Motor neuron (in vitro differentiated cells): ENCODE measurements at regions not wholly inside any gene's neighbourhood (a gene's known extent, or its start where the extent isn't known, plus 50 kb on each side); places are given as distances from the start of the nearest gene placed in this dataset.

Experiments
- ATAC-seq, 8 experiments: fragments of 200-7000 bp; cut with Tn5 transposase; replicated peaks in 6 of 8; 2 replicates each; pipeline ENCODE4 v1.8.0; 2021; ENCODE audit warnings: mild to moderate bottlenecking in 8 of 8, moderate library complexity in 8 of 8
- H3K27ac ChIP-seq, 2 donors: fragments of 250-450 bp; sonication (Bioruptor Pico); 2 replicates each; pipeline ENCODE4 v1.9.0; 2021; ENCODE audit warnings: antibody characterized with exemption in 2 of 2, mild to moderate bottlenecking in 2 of 2, moderate library complexity in 1 of 2
- H3K4me1 ChIP-seq, 2 donors: fragments of 250-450 bp; sonication (Bioruptor Pico); replicated peaks in 1 of 2; 2 replicates each; pipeline ENCODE4 v1.6.1; 2021; ENCODE audit warnings: antibody characterized with exemption in 2 of 2, mild to moderate bottlenecking in 2 of 2, moderate library complexity in 1 of 2
- H3K4me3 ChIP-seq, 5 donors: fragments of 250-450 bp; sonication (Bioruptor Pico); 2 replicates each; pipeline ENCODE4 v1.9.0; 2021; ENCODE audit warnings: antibody characterized with exemption in 5 of 5, mild to moderate bottlenecking in 5 of 5, moderate library complexity in 4 of 5
- WGBS, 10 experiments: fragments of 450-650 bp; shearing (Covaris generic); methylation state at CpG; one replicate each; pipeline ENCODE4 v1.0.0; 2022; 5-methylcytosine and 5-hydroxymethylcytosine counted together
- in situ Hi-C, 9 experiments: fragments of 400-800 bp; cut with MboI; loops; one replicate each; pipeline ENCODE4 v1.15.0; 2021; ENCODE audit warnings: low sequenced_read_pairs in 9 of 9, low pct_unique_long_range_greater_than_20kb in 2 of 9; ENCODE audit not compliant: unreplicated experiment in 9 of 9

DNA sequence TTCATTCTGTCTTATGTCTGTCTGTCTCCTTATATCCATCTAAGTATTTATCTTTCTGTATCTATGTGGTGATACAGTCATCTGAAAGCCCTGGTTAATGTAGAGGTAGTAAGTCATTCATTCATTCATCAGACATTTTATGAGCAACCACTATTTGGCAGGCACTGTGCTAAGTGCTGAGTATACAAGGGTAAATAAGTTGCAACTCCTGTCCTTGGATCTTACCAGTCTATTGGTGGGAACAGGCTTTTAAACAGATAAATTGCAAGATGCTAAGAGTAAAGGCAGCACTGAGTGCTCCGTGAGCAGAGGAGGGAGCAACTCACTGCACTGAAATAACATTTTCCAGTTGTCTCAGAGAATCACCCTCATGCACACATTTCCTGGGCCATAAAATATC, 68.6 kb downstream of the TMEM30B start:
- Histone ChIP-seq H3K27ac (no peak overlapping the region), H3K4me1 (no peaks in the 10 kb centered on the region), H3K4me3 (no peak overlapping the region)
- in situ Hi-C loops = no loop called here
- WGBS, 10 experiments = 20 to 100% (median 73%) methylated on average over 1 of the region's 1 CpG; no CpG with 5 or more reads in 6 of the 10 experiments
- ATAC-seq = no peak

DNA sequence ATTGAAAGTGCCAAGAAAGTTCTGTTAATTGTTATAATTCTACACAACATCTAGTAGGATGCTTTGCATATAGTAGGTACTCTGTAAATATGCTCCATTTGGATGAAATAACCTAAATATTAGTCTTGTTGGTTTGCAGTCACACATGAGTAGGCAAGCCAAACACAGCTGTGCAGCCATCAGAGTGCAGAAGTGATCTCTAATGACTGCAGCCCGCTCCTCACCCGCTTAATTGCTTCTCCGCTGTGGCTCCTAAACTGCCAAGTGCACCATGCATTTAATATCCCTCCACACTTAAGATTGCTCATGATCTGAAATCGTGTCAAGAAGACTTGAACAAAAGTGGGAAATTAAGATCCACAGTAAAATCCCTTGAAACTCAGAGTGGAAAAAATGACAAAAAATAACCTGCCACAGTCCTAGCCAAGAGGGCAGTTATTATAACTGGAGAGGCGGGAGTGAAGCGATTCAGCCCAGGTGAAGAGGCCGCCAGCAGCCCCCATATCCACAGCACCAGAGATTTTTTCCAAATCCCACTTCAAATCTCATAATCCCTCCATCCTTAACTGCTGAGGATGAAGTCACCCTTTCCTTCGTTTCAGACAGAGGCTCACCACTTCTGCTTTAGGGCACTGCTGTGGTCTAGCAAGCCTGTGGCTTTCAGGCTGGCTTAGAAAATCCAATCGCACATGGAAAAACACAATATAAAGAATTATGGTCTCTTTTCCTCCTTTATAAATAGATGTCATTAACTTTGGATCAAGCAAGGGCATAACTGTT, 69.5 kb downstream of the TMEM30B start:
- Histone ChIP-seq H3K4me1 (no peaks in the 10 kb centered on the region), H3K27ac (no peak overlapping the region), H3K4me3 (no peak overlapping the region)
- in situ Hi-C loops = no loop called here
- ATAC-seq = peak in 1 of 8 experiments; percentile 20
- WGBS, 10 experiments = 33 to 90% (median 81%) methylated on average over 1 to 8 of the region's 9 CpGs

DNA sequence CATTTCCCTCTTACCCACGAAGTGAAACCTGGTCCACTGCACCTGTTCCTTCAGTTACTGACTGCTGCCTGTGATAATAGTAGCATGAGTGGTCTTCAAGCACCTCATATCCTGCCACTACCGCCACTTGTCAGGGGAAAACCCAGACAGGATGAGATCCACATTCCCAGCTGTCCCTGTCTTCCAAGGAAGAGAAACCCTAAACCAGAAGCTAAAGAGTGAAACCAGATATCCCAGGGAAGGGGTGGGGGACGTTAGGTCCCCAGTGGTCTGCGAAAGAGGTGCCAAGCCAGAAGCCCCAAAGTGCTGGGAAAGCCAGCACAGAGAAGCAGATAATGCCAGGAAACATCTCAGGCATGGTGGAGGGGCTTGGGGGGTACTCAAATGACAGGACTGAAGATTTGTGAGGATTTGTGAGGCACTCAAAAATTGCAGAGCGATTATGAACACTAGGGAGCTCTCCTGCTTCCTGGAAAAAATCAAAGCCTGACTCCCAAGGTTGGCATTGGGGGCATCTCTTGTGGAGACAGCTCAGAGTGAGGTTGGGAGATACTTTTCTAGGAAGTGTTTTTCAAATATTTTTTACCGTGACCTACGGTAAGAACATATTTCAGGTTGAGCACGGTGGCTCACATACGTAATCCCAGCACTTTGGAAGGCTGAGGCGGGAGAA, 77.9 kb downstream of the TMEM30B start:
- in situ Hi-C loops = no loop called here
- Histone ChIP-seq H3K4me1 (no peaks in the 10 kb centered on the region), H3K27ac (no peak overlapping the region), H3K4me3 (no peak overlapping the region)
- WGBS, 10 experiments = 20 to 92% (median 69%) methylated on average over 1 to 6 of the region's 10 CpGs; no CpG with 5 or more reads in 1 of the 10 experiments
- ATAC-seq = no peak

DNA sequence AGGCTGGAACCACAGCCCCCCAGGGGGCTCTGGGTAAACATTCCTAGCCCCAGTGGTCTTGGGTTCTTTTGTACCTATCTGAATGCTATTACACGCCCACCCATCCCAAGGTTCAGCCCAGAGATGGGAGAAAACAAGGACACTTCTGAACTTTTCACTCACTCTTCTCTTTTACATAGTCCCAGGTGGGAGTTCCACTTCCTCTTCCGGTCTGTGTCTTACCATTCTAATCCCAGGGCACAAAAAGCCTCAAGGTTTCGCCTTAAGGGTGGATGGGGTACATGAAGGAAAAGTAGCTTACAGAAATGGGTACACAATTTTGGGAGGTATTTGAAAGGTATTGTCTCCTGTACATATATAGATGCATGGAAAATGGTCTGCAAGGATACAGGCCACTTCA, 79.0 kb downstream of the TMEM30B start:
- in situ Hi-C loops = no loop called here
- Histone ChIP-seq H3K4me3 (no peak overlapping the region), H3K27ac (no peak overlapping the region), H3K4me1 (no peaks in the 10 kb centered on the region)
- no peak for ATAC-seq
- WGBS, 10 experiments = 76 to 100% (median 100%) methylated on average over 1 to 2 of the region's 3 CpGs; no CpG with 5 or more reads in 4 of the 10 experiments

DNA sequence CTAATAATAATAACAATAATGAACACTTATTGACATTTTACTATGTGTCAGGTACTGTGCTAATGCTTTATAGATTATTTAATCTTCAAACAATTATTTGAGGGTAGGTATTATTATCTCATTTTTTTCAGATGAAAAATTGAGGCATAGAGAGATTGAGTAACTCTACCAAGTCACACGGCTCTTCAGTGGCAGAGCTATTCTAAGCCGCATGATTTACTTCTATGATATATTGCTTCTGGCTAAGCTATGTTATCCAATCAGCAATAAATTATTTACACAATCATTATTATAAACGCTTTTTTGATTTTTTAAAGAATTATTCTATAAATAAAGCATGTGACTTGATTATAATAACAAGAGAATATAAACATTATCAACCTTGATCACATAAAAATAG, 80.0 kb downstream of the TMEM30B start:
- ATAC-seq = no peak
- WGBS, 10 experiments = 37 to 100% (median 82%) methylated on average over 1 to 3 of the region's 3 CpGs; no CpG with 5 or more reads in 1 of the 10 experiments
- in situ Hi-C loops = no loop called here
- Histone ChIP-seq H3K27ac (no peak overlapping the region), H3K4me1 (no peaks in the 10 kb centered on the region), H3K4me3 (no peak overlapping the region)

DNA sequence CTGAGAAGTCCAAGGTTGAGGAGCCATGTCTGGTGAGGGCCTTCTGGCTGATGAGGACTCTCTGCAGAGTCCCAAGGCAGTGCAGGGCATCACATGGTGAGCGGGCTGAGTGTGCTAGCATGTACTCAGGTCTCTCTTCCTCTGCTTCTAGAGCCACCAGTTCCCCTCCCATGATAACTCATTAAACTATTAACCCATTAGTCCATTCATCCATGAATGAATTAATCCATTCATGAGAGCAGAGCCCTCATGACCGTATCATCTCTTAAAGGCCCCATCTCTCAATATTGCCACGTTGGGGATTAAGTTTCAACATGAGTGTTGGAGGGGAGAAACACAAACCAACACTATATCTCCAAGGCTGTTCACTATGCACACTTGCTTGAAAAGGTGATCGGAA, 83.7 kb downstream of the TMEM30B start:
- Histone ChIP-seq H3K4me3 (no peak overlapping the region), H3K4me1 (peaks cover 8 to 9% of the 10 kb centered on the region in 2 donors), H3K27ac (no peak overlapping the region)
- in situ Hi-C loops = no loop called here
- no peak for ATAC-seq
- 67 to 92% (median 75%) methylated on average over 1 to 4 of the region's 4 CpGs; no CpG with 5 or more reads in 4 of the 10 experiments for WGBS, 10 experiments

DNA sequence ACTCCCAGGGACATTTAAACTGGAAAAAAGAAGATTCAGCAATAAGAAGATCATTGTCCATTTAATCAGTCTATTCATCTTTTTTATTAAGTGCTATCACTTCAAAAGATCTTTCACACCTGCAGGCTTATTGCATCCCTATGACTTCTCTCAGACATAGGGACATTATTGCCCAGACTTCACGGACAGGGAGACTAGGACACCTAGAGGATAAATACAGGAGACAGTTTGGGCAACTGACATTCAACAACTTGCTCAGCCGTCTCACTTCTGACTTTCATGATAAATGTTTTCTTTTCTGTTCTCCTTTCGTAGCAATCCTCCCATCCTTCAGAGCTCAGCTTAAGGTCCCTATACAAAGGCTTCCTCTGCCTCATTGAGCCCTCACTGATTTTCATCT, 84.3 kb downstream of the TMEM30B start:
- Histone ChIP-seq H3K27ac (no peak overlapping the region), H3K4me3 (no peak overlapping the region), H3K4me1 (peaks cover 9% of the 10 kb centered on the region in 2 donors)
- ATAC-seq = no peak
- in situ Hi-C loops = no loop called here
- 22 to 100% (median 65%) methylated on average over 1 to 3 of the region's 3 CpGs for WGBS, 10 experiments

DNA sequence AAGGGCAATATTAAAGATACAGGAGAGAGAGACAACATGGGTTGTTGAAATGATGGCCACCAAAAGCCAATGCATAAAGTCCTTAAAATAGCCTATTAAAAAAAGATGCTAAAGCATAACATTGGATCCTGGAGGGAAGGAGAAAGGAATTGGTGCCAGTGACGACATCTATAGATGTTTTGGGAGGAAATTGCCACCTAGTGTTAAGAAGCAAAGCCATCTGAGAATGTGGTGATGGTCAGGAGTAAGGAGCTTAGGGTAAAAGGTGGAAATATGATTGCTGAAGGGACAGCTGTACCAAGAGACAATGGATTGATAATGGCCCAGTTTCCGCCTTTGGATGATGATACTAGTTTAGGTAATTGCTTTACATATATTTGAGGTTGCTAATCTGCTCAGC, 85.1 kb downstream of the TMEM30B start:
- WGBS, 10 experiments = 60 to 100% (median 91%) methylated on average over 1 to 2 of the region's 2 CpGs
- in situ Hi-C loops = no loop called here
- no peak for ATAC-seq
- Histone ChIP-seq H3K27ac (no peak overlapping the region), H3K4me1 (peaks cover 9% of the 10 kb centered on the region in 2 donors), H3K4me3 (no peak overlapping the region)

DNA sequence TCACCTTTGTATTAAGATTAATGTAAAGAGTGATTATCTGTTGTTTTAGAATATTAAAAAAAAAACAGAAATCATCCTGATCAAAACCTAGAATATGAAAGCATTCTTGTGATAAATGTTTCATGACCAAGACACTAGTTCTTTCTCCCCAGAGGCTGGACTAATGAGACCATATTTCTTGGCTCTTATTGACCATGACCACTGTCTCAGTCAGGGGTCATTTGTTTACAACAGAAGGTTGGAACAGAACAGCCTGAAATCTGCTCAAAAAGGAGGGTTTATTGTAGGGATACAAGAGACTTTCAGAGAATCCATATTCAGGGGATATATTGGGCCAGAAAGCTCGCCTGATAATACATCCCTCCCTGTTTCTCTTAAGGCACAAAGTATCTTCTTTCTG, 87.7 kb downstream of the TMEM30B start:
- H3K4me1 ChIP-seq = peaks cover 9% of the 10 kb centered on the region in 2 donors
- in situ Hi-C loops = no loop called here
- ATAC-seq = peak in 4 of 8 experiments; percentile 18 to 70 (median 58)
- H3K27ac ChIP-seq = no peak overlapping the region
- H3K4me3 ChIP-seq = no peak overlapping the region
- WGBS, 10 experiments = 50 to 90% (median 67%) methylated on average over 1 of the region's 1 CpG; no CpG with 5 or more reads in 3 of the 10 experiments

DNA sequence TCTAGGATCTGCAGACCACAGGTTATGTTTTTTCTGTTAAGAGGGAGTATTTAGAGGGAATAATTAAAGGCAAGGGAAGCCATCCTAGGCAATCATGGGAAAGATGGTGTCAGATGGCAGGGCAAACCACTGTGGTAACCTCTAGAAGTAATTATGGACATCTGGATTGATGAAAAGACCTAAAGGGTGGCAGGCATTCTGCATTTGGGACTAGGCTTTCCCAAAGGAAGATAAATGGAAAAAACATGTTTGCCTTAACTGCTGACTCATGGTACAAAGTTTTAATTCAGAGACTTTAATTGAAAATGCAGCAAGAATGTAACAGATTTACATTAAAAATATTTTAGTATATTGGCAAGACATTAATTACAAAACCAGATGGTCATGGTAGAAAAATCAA, 88.1 kb downstream of the TMEM30B start:
- peak overlapping the region in 1 of 2 donors; percentile 25 for H3K27ac ChIP-seq
- in situ Hi-C loops = no loop called here
- peak in 1 of 8 experiments; percentile 29 for ATAC-seq
- H3K4me1 ChIP-seq = peaks cover 9% of the 10 kb centered on the region in 2 donors
- H3K4me3 ChIP-seq = no peak overlapping the region

DNA sequence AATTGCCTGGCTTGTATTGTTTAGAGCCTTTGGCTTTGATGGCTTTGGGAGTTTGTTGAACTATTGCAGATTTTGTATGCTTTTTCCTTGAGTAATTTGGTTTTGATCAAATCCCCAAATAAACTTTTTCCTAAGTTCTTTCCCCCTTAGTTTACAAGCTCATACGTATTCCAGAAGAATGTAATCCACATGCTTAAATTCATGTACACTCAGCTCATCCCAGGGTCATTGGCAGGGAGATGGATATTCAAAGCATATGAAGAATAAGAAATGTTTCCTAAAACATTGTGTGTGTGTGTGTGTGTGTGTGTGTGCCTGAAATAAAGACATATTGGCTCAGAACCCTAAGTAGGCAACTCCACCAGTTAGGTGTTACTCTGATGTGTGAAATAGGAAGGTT, 89.4 kb downstream of the TMEM30B start:
- no peak for ATAC-seq
- Histone ChIP-seq H3K4me3 (no peak overlapping the region), H3K4me1 (peaks cover 9 to 16% of the 10 kb centered on the region in 2 donors), H3K27ac (no peak overlapping the region)
- 20 to 100% (median 80%) methylated on average over 1 of the region's 1 CpG; no CpG with 5 or more reads in 3 of the 10 experiments for WGBS, 10 experiments
- in situ Hi-C loops = no loop called here

DNA sequence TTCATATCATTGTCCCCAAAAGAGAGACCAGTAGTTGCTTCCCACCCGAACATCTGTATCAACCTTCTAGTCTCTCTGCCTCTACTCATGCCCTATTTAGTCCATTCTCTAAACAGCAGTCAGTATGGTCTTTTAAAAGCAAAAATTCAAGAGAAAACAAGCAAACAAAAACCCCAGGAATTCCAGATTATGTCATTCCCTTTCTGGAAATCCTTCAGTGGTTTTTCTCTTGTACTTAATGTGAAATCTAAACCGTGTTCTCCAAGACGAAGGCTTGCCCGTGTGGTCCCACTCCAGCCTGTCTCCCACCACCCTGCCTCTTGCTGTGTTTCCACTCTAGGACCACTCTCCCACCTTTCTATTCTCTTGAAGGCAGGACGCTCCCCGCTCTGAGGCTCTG, 90.8 kb downstream of the TMEM30B start:
- ATAC-seq = no peak
- 24 to 100% (median 80%) methylated on average over 1 to 6 of the region's 6 CpGs; no CpG with 5 or more reads in 1 of the 10 experiments for WGBS, 10 experiments
- in situ Hi-C loops = no loop called here

DNA sequence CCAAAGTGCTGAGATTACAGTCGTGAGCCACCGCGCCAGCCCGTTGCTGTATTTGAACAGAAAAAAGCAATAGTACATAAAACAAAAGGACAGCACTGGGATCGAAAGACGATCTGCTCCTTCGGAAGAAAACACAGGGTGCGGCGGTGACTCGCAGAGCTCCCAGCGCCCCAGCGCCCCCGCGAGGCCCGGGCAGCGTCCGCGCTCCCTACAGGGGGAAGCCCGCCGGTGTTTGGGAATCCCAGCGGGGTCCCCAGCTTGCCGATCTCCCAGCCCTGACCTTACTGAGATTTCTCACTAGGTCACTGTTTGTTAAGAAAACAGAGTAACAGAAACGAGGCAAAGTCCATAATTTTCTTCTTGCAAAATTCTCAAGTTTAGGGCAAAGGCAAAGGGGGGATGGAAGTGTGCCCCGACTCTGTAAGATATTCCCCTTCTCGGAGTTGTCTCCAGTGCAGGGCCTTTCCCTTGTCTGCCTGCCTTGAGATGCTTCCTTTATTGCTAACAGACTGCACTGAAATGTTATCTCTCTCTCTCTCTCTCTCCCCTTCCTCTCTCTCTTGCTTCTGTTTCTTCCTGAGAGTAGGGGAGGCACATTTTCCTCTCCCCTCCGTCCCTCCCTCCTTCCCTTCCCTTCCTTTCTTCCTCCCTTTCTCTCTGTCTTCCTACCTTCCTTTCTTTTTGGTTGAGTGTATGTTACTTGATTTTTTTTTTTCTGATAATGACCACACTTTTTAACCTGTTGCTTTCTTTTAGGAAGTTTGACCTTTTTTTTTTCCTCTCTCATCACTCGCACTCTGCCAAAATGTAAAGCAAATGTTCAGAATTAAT, 91.9 kb downstream of the TMEM30B start:
- ATAC-seq = peak in 5 of 8 experiments; percentile 35 to 96 (median 90)
- 23 to 78% (median 50%) methylated on average over 3 to 14 of the region's 27 CpGs; no CpG with 5 or more reads in 1 of the 10 experiments for WGBS, 10 experiments
- no peak overlapping the region for H3K27ac ChIP-seq
- H3K4me3 ChIP-seq = no peak overlapping the region
- peaks cover 9 to 24% of the 10 kb centered on the region in 2 donors for H3K4me1 ChIP-seq
- in situ Hi-C loops = no loop called here

More for the DNA sequence above, 90.8 kb downstream of the TMEM30B start:
- no peak overlapping the region for H3K4me3 ChIP-seq
- peaks cover 9 to 24% of the 10 kb centered on the region in 2 donors for H3K4me1 ChIP-seq
- no peak overlapping the region for H3K27ac ChIP-seq
